ENCODE measurements at regions not wholly inside any gene's neighbourhood (a gene's known extent, or its start where the extent isn't known, plus 50 kb on each side); places are given as distances from the start of the nearest gene placed in this dataset.
A peak's percentile ranks its signal among the peaks of the same experiment; 100 is the strongest.
"Not testable (repeated sequence)": the region's sequence is repeated elsewhere in the genome, so short reads cannot be mapped to it uniquely, and the experiment has no call there.

- Mint-ChIP-seq H3K36me3 (ENCODE audit: unreplicated experiment) (peaks cover 2% of the 10 kb centered on the region), H3K27me3 (ENCODE audit: unreplicated experiment) (no peaks in the 10 kb centered on the region), H3K4me1 (ENCODE audit: unreplicated experiment) (peaks cover 17% of the 10 kb centered on the region), H3K9me3 (ENCODE audit: unreplicated experiment) (peaks cover 5% of the 10 kb centered on the region), H3K27ac (ENCODE audit: unreplicated experiment) (no peak overlapping the region), H3K4me3 (ENCODE audit: unreplicated experiment) (no peak overlapping the region)
- no peak for TF ChIP-seq CTCF (IDR thresholded peaks at IDR 0.05)
- DNase-seq (ENCODE audit: extremely low spot score, unreplicated experiment): no peak
Observed at GRCh38 chr1:185431612-185432011, 114.6 kb upstream of the IVNS1ABP start.

- H3K4me1 Mint-ChIP-seq (ENCODE audit: unreplicated experiment): peaks cover 25% of the 10 kb centered on the region
- H3K27ac Mint-ChIP-seq (ENCODE audit: unreplicated experiment); H3K27me3 Mint-ChIP-seq (ENCODE audit: unreplicated experiment); H3K4me3 Mint-ChIP-seq (ENCODE audit: unreplicated experiment); H3K36me3 Mint-ChIP-seq (ENCODE audit: unreplicated experiment); DNase-seq (ENCODE audit: extremely low spot score, unreplicated experiment); H3K9me3 Mint-ChIP-seq (ENCODE audit: unreplicated experiment): not testable (repeated sequence)
Observed at GRCh38 chr1:185429668-185430067, 112.6 kb upstream of the IVNS1ABP start.

- Mint-ChIP-seq H3K4me1 (ENCODE audit: unreplicated experiment) (peaks cover 25% of the 10 kb centered on the region), H3K36me3 (ENCODE audit: unreplicated experiment) (peaks cover 2% of the 10 kb centered on the region)
Observed at GRCh38 chr1:185427776-185428175, 110.7 kb upstream of the IVNS1ABP start.

GRCh38 chr1:185427264-185427663 is 110.2 kb upstream of the IVNS1ABP start:
- no peak for DNase-seq (ENCODE audit: extremely low spot score, unreplicated experiment)
- Mint-ChIP-seq H3K4me1 (ENCODE audit: unreplicated experiment) (peaks cover 28% of the 10 kb centered on the region), H3K27me3 (ENCODE audit: unreplicated experiment) (no peaks in the 10 kb centered on the region), H3K9me3 (ENCODE audit: unreplicated experiment) (peaks cover 5% of the 10 kb centered on the region), H3K27ac (ENCODE audit: unreplicated experiment) (peak overlapping the region; percentile 39), H3K36me3 (ENCODE audit: unreplicated experiment) (peaks cover 1% of the 10 kb centered on the region), H3K4me3 (ENCODE audit: unreplicated experiment) (no peak overlapping the region)
- no peak for TF ChIP-seq CTCF (IDR thresholded peaks at IDR 0.05)

More at GRCh38 chr1:185427776-185428175, 110.7 kb upstream of the IVNS1ABP start:
- DNase-seq (ENCODE audit: extremely low spot score, unreplicated experiment): no peak
- TF ChIP-seq CTCF (IDR thresholded peaks at IDR 0.05): no peak
- H3K27me3 Mint-ChIP-seq (ENCODE audit: unreplicated experiment): no peaks in the 10 kb centered on the region
- H3K27ac Mint-ChIP-seq (ENCODE audit: unreplicated experiment): peak overlapping the region; percentile 39
- no peak overlapping the region for H3K4me3 Mint-ChIP-seq (ENCODE audit: unreplicated experiment)
- H3K9me3 Mint-ChIP-seq (ENCODE audit: unreplicated experiment): peaks cover 5% of the 10 kb centered on the region

- no peaks in the 10 kb centered on the region for H3K27me3 Mint-ChIP-seq (ENCODE audit: unreplicated experiment)
- TF ChIP-seq CTCF (IDR thresholded peaks at IDR 0.05): no peak
- no peak for DNase-seq (ENCODE audit: extremely low spot score, unreplicated experiment)
- peaks cover 32% of the 10 kb centered on the region for H3K4me1 Mint-ChIP-seq (ENCODE audit: unreplicated experiment)
- peak overlapping the region; percentile 39 for H3K27ac Mint-ChIP-seq (ENCODE audit: unreplicated experiment)
- no peaks in the 10 kb centered on the region for H3K36me3 Mint-ChIP-seq (ENCODE audit: unreplicated experiment)
- H3K9me3 Mint-ChIP-seq (ENCODE audit: unreplicated experiment): peaks cover 5% of the 10 kb centered on the region
- no peak overlapping the region for H3K4me3 Mint-ChIP-seq (ENCODE audit: unreplicated experiment)
Observed at GRCh38 chr1:185426848-185427247, 109.8 kb upstream of the IVNS1ABP start.

- H3K4me1 Mint-ChIP-seq (ENCODE audit: unreplicated experiment): peaks cover 47% of the 10 kb centered on the region
- no peak for DNase-seq (ENCODE audit: extremely low spot score, unreplicated experiment)
- TF ChIP-seq CTCF (IDR thresholded peaks at IDR 0.05): no peak
- no peak overlapping the region for H3K27ac Mint-ChIP-seq (ENCODE audit: unreplicated experiment)
- no peak overlapping the region for H3K4me3 Mint-ChIP-seq (ENCODE audit: unreplicated experiment)
- H3K36me3 Mint-ChIP-seq (ENCODE audit: unreplicated experiment): no peaks in the 10 kb centered on the region
- no peaks in the 10 kb centered on the region for H3K9me3 Mint-ChIP-seq (ENCODE audit: unreplicated experiment)
- no peaks in the 10 kb centered on the region for H3K27me3 Mint-ChIP-seq (ENCODE audit: unreplicated experiment)
Observed at GRCh38 chr1:185425163-185425562, 108.1 kb upstream of the IVNS1ABP start.

All from osteocyte (in vitro differentiated cells).